Endothelial cell of umbilical vein (primary cell): ENCODE measurements at regions not wholly inside any gene's neighbourhood (a gene's known extent, or its start where the extent isn't known, plus 50 kb on each side); places are given as distances from the start of the nearest gene placed in this dataset.

Source experiments
- BruUV-seq: library from RNA; stranded (reverse); fragments of 400-500 nt; replicated peaks from 2 replicates; lab custom pipeline; 2021; lab: Mats Ljungman, UMichigan
- CTCF ChIA-PET: fragments of 300-600, 350-600 bp; sonication (Branson Sonifier 250); formaldehyde crosslinking; loops from one replicate; lab custom pipeline; 2021; ENCODE audit warnings: antibody characterized with exemption, inconsistent platforms; lab: Charles Lee
- POLR2A ChIA-PET: fragments of 300-600, 350-600 bp; sonication (Branson Sonifier 250); formaldehyde crosslinking; loops from one replicate; lab custom pipeline; 2021; ENCODE audit warnings: antibody characterized with exemption, inconsistent platforms; lab: Charles Lee
- DNase-seq: peaks from one replicate; pipeline ENCODE4 v3.0.0-alpha.2; 2011; ENCODE audit warnings: low read depth, low spot score
- FAIRE-seq: peaks from 2 replicates; lab custom pipeline; 2011; peaks lifted over from hg19 to GRCh38; lab: Jason Lieb, UNC
- H2AFZ ChIP-seq: 2 replicates; pipeline ENCODE4 v1.6.0; 2012; ENCODE audit warnings: low read depth, low read length, control low read depth, inconsistent platforms
- H3K27ac ChIP-seq: 2 replicates; pipeline ENCODE4 v1.5.1; 2011; ENCODE audit warnings: low read depth, mild to moderate bottlenecking, control low read depth, low read length, moderate library complexity; ENCODE audit not compliant: insufficient read depth
- H3K27me3 ChIP-seq, 2 experiments: 2 replicates each; pipeline versions ENCODE4 v1.6.0 to v1.6.1; 2011; ENCODE audit warnings: low read length in 2 of 2, mixed read lengths in 1 of 2; ENCODE audit not compliant: control insufficient read depth in 2 of 2, insufficient read depth in 2 of 2
- H3K36me3 ChIP-seq, 2 experiments: 2 replicates in 1 of 2; 3 replicates in 1 of 2; pipeline ENCODE4 v1.5.1; 2011; ENCODE audit warnings: low read length in 2 of 2, mild to moderate bottlenecking in 1 of 2, moderate library complexity in 1 of 2; ENCODE audit not compliant: control insufficient read depth in 2 of 2, insufficient read depth in 2 of 2; ENCODE audit errors: extremely low read depth in 1 of 2
- H3K4me1 ChIP-seq: 3 replicates; pipeline ENCODE4 v1.5.1; 2011; ENCODE audit warnings: mild to moderate bottlenecking, low read length; ENCODE audit not compliant: control insufficient read depth, insufficient read depth; ENCODE audit errors: extremely low read depth
- H3K4me2 ChIP-seq: 2 replicates; pipeline ENCODE4 v1.6.1; 2011; ENCODE audit warnings: low read length, control low read depth, mixed read lengths; ENCODE audit not compliant: insufficient read depth
- H3K4me3 ChIP-seq, 3 experiments: fragments of 200-600 bp in 1 of 3; sonication (generic), shearing (Covaris generic) in 1 of 3; replicated peaks in 1 of 3; 2 replicates each; pipeline ENCODE4 v1.5.1; 2011 to 2016; ENCODE audit warnings: control low read depth in 3 of 3, low read length in 3 of 3, mild to moderate bottlenecking in 2 of 3, inconsistent platforms in 1 of 3, low read depth in 1 of 3, moderate library complexity in 1 of 3; ENCODE audit not compliant: insufficient read depth in 1 of 3
- H3K79me2 ChIP-seq: 2 replicates; pipeline ENCODE4 v1.6.0; 2012; ENCODE audit warnings: low read length, inconsistent platforms; ENCODE audit not compliant: control insufficient read depth, insufficient read depth
- H3K9ac ChIP-seq: replicated peaks from 2 replicates; pipeline ENCODE3; 2011; ENCODE audit warnings: low read length, control low read depth; ENCODE audit not compliant: insufficient read depth; ENCODE audit errors: extremely low read depth
- H3K9me1 ChIP-seq: replicated peaks from 3 replicates; pipeline ENCODE4 v1.6.0; 2011; ENCODE audit warnings: mild to moderate bottlenecking, low read length; ENCODE audit not compliant: control insufficient read depth, insufficient read depth; ENCODE audit errors: extremely low read depth
- H3K9me3 ChIP-seq: replicated peaks from 2 replicates; pipeline ENCODE4 v1.5.1; 2012; ENCODE audit warnings: low read length, inconsistent platforms; ENCODE audit not compliant: control insufficient read depth, insufficient read depth
- H4K20me1 ChIP-seq: replicated peaks from 2 replicates; pipeline ENCODE3; 2011; ENCODE audit warnings: mild to moderate bottlenecking, low read length; ENCODE audit not compliant: control insufficient read depth, insufficient read depth; ENCODE audit errors: extremely low read depth
- EZH2 ChIP-seq: IDR thresholded peaks from 2 replicates; pipeline ENCODE4 v1.6.1; 2012; ENCODE audit warnings: borderline replicate concordance, low read depth, mild to moderate bottlenecking, moderate library complexity, low read length, inconsistent platforms; ENCODE audit not compliant: severe bottlenecking
- FOS ChIP-seq: IDR thresholded peaks from 2 replicates; pipeline ENCODE4 v1.6.1; 2011; ENCODE audit warnings: mild to moderate bottlenecking, low read length, moderate library complexity, borderline replicate concordance; ENCODE audit not compliant: insufficient read depth
- GATA2 ChIP-seq: IDR thresholded peaks from 2 replicates; pipeline ENCODE4 v1.7.0; 2011; ENCODE audit warnings: low read depth, mild to moderate bottlenecking, moderate library complexity, mixed read lengths, low read length; ENCODE audit not compliant: insufficient read length, insufficient read depth
- JUN ChIP-seq: IDR thresholded peaks from 2 replicates; pipeline ENCODE4 v1.6.1; 2011; ENCODE audit warnings: borderline replicate concordance, low read depth; ENCODE audit not compliant: insufficient read length, insufficient read depth
- MYC ChIP-seq: IDR thresholded peaks from one replicate; pipeline ENCODE4 v1.6.1; 2011; ENCODE audit warnings: mild to moderate bottlenecking, low read depth, low read length
- POLR2A ChIP-seq: IDR thresholded peaks from 2 replicates; pipeline ENCODE4 v1.6.1; 2012; ENCODE audit warnings: low read depth, mild to moderate bottlenecking, control low read depth, low read length
- POLR2AphosphoS5 ChIP-seq: IDR thresholded peaks from 2 replicates; pipeline ENCODE4 v1.6.1; 2012; ENCODE audit warnings: low read depth, mild to moderate bottlenecking, control low read depth, low read length, moderate library complexity; ENCODE audit not compliant: insufficient read depth
- dilution Hi-C: fragments of 300-500 bp; cut with MboI; formaldehyde crosslinking; loops from one replicate; pipeline ENCODE4 v1.15.0; 2019; ENCODE audit warnings: low sequenced_read_pairs; ENCODE audit not compliant: extremely low pct_ligation_motif_present
- intact Hi-C: fragments of 100-400 bp; cut with micrococcal nuclease; formaldehyde crosslinking; loops from one replicate; pipeline ENCODE4 v1.10.0; 2022
- TF ChIP-seq, protein P1 (sequence below), 2 donors: IDR thresholded peaks; 1 replicate in 1 of 2; 2 replicates in 1 of 2; pipeline ENCODE4 v1.5.1; 2011; ENCODE audit warnings: low read length in 2 of 2, mild to moderate bottlenecking in 2 of 2, moderate library complexity in 2 of 2, control low read depth in 1 of 2, inconsistent platforms in 1 of 2, low read depth in 1 of 2; ENCODE audit not compliant: insufficient read depth in 1 of 2; ENCODE audit errors: extremely low read depth in 1 of 2
- TF ChIP-seq, protein P2 (sequence below): IDR thresholded peaks from 2 replicates; pipeline ENCODE4 v1.6.1; 2011; ENCODE audit not compliant: insufficient read depth, insufficient read length

DNA sequence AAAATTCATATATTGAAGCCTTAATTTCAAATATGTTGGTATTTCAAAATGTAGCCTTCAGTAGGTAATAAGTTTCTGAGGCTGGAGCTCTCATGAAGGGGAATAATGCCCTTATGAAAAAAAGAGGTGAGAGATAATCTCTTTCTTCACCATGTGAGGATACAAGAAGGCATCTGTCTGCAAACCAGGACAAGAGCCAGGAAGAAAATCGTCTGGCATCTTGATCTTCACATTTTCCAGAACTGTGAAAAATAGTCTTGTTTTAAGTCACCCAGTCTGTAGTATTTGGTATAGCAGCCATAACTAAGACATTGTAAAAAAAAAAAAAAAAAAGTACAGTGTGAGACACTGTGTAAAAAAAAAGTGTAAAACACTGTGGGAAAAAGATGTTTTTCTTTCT is 768.9 kb downstream of the TAF11L14 start:
- no peaks in the 10 kb centered on the region for H3K4me1 ChIP-seq
- no peak for TF ChIP-seq POLR2AphosphoS5
- no peak for TF ChIP-seq POLR2A
- TF ChIP-seq FOS = no peak
- TF ChIP-seq, protein P1, sequence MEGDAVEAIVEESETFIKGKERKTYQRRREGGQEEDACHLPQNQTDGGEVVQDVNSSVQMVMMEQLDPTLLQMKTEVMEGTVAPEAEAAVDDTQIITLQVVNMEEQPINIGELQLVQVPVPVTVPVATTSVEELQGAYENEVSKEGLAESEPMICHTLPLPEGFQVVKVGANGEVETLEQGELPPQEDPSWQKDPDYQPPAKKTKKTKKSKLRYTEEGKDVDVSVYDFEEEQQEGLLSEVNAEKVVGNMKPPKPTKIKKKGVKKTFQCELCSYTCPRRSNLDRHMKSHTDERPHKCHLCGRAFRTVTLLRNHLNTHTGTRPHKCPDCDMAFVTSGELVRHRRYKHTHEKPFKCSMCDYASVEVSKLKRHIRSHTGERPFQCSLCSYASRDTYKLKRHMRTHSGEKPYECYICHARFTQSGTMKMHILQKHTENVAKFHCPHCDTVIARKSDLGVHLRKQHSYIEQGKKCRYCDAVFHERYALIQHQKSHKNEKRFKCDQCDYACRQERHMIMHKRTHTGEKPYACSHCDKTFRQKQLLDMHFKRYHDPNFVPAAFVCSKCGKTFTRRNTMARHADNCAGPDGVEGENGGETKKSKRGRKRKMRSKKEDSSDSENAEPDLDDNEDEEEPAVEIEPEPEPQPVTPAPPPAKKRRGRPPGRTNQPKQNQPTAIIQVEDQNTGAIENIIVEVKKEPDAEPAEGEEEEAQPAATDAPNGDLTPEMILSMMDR (IDR thresholded peaks at IDR 0.05; ENCODE audit: extremely low read depth in 1 of 2, insufficient read depth in 1 of 2, low read depth in 1 of 2, low read length in 2 of 2) = no peak
- TF ChIP-seq, protein P2, sequence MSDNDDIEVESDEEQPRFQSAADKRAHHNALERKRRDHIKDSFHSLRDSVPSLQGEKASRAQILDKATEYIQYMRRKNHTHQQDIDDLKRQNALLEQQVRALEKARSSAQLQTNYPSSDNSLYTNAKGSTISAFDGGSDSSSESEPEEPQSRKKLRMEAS = no peak
- TF ChIP-seq EZH2 = no peak
- TF ChIP-seq MYC = no peak
- no peak for TF ChIP-seq JUN
- TF ChIP-seq GATA2 = no peak
- H3K27me3 ChIP-seq = no peaks in the 10 kb centered on the region
- ChIA-PET CTCF (no interaction called here), POLR2A (no interaction called here)
- H3K79me2 ChIP-seq = no peaks in the 10 kb centered on the region
- H3K27ac ChIP-seq = no peak overlapping the region
- H3K9ac ChIP-seq = no peak overlapping the region
- no peak overlapping the region for H3K4me3 ChIP-seq
- no peaks in the 10 kb centered on the region for H3K9me1 ChIP-seq
- no peaks in the 10 kb centered on the region for H3K9me3 ChIP-seq
- intact Hi-C loops (no loop called here), dilution Hi-C loops (no loop called here)
- H4K20me1 ChIP-seq = no peaks in the 10 kb centered on the region
- H2AFZ ChIP-seq = no peak overlapping the region
- DNase-seq (no peak), FAIRE-seq (no peak)
- no peaks in the 10 kb centered on the region for H3K36me3 ChIP-seq
- no peak overlapping the region for H3K4me2 ChIP-seq
- no TSS peak for BruUV-seq
